Femur (tissue), 1 donor: ENCODE measurements at regions not wholly inside any gene's neighbourhood (a gene's known extent, or its start where the extent isn't known, plus 50 kb on each side); places are given as distances from the start of the nearest gene placed in this dataset.
"Not testable (repeated sequence)": the region's sequence is repeated elsewhere in the genome, so short reads cannot be mapped to it uniquely, and the experiment has no call there.

ENCODE experiments used
- DNase-seq: peaks from one replicate; pipeline ENCODE4 v3.0.0-alpha.2; 2017

GRCh38 chr7:13631207-13632049, 358.0 kb downstream of the ETV1 start:
- DNase-seq, result not testable (repeated sequence)

GRCh38 chr7:13633857-13634256, 355.6 kb downstream of the ETV1 start:
- DNase-seq, result no peak

GRCh38 chr7:13639396-13639795, 350.1 kb downstream of the ETV1 start:
- DNase-seq, result no peak

- DNase-seq, result no peak
These were observed 347.8 kb downstream of the ETV1 start for GRCh38 chr7:13641714-13642113.

- DNase-seq, result no peak
These were observed 338.3 kb downstream of the ETV1 start for GRCh38 chr7:13651167-13651566.

GRCh38 chr7:13656330-13656729, 333.1 kb downstream of the ETV1 start:
- DNase-seq, result no peak

- DNase-seq, result no peak
These were observed 316.2 kb downstream of the ETV1 start for GRCh38 chr7:13673290-13673689.

- DNase-seq, result no peak
These were observed 306.8 kb downstream of the ETV1 start for GRCh38 chr7:13682626-13683025.

GRCh38 chr7:13687500-13687899, 302.0 kb downstream of the ETV1 start:
- DNase-seq, result no peak

GRCh38 chr7:13692548-13692947, 296.9 kb downstream of the ETV1 start:
- DNase-seq, result no peak

GRCh38 chr7:13702251-13702650, 287.2 kb downstream of the ETV1 start:
- DNase-seq, result no peak

- DNase-seq, result no peak
These were observed 280.8 kb downstream of the ETV1 start for GRCh38 chr7:13708670-13709069.

GRCh38 chr7:13713092-13713491, 276.4 kb downstream of the ETV1 start:
- no peak for DNase-seq

GRCh38 chr7:13715534-13715933, 273.9 kb downstream of the ETV1 start:
- DNase-seq, result no peak

GRCh38 chr7:13717031-13717430, 272.4 kb downstream of the ETV1 start:
- no peak for DNase-seq

- DNase-seq, result no peak
These were observed 265.1 kb downstream of the ETV1 start for GRCh38 chr7:13724191-13724976.

GRCh38 chr7:13724977-13725566, 264.4 kb downstream of the ETV1 start:
- DNase-seq, result no peak

- DNase-seq, result no peak
These were observed 263.9 kb downstream of the ETV1 start for GRCh38 chr7:13725591-13725990.

- no peak for DNase-seq
These were observed 262.2 kb downstream of the ETV1 start for GRCh38 chr7:13727279-13727678.

- no peak for DNase-seq
These were observed 261.7 kb downstream of the ETV1 start for GRCh38 chr7:13727751-13728150.

- not testable (repeated sequence) for DNase-seq
These were observed 261.0 kb downstream of the ETV1 start for GRCh38 chr7:13728430-13728829.

GRCh38 chr7:13731643-13732042, 257.8 kb downstream of the ETV1 start:
- no peak for DNase-seq

- no peak for DNase-seq
These were observed 251.9 kb downstream of the ETV1 start for GRCh38 chr7:13737563-13737962.

GRCh38 chr7:13742126-13742525, 247.3 kb downstream of the ETV1 start:
- peak; percentile 36 for DNase-seq
